ENCODE measurements at regions not wholly inside any gene's neighbourhood (a gene's known extent, or its start where the extent isn't known, plus 50 kb on each side); places are given as distances from the start of the nearest gene placed in this dataset.

- DNase-seq (ENCODE audit: low spot score) (no peak), FAIRE-seq (no peak), ATAC-seq (no peak)
- intact Hi-C loops (cut with micrococcal nuclease; ENCODE audit: unreplicated experiment) (loop anchor here (5.0 to 10.0 kb wide), 2 partner anchors 301 to 559 kb away; no protein-coding TSS in a partner anchor), in situ Hi-C loops (cut with HindIII; ENCODE audit: extremely low pct_ligation_motif_present, low pct_unique_long_range_greater_than_20kb) (no loop called here)
- Histone ChIP-seq H3K27ac (ENCODE audit: extremely low read length, insufficient read depth, low read length) (no peak overlapping the region), H3K79me2 (ENCODE audit: insufficient read depth, low read length) (no peaks in the 10 kb centered on the region), H3K27me3 (ENCODE audit: control insufficient read depth in 1 of 2, insufficient read depth in 2 of 2, low read length in 2 of 2) (no peaks in the 10 kb centered on the region; a peak in 1 of 5 replicates), H3K4me1 (ENCODE audit: insufficient read depth, low read length) (no peaks in the 10 kb centered on the region), H4K20me1 (ENCODE audit: insufficient read depth, low read length) (no peaks in the 10 kb centered on the region), H3K9ac (ENCODE audit: insufficient read depth, low read depth, low read length) (no peak overlapping the region), H3K4me2 (ENCODE audit: low read depth, low read length) (no peak overlapping the region), H2AFZ (ENCODE audit: low read length) (no peak overlapping the region), H3K9me3 (ENCODE audit: low read length) (no peaks in the 10 kb centered on the region), H3K36me3 (replicated peaks in 1 of 2; ENCODE audit: control insufficient read depth in 1 of 2, insufficient read depth in 2 of 2, low read length in 2 of 2) (no peaks in the 10 kb centered on the region), H3K4me3 (replicated peaks in 1 of 3; ENCODE audit: insufficient read depth in 1 of 3, low read depth in 2 of 3, low read length in 3 of 3) (no peak overlapping the region)
- ChIA-PET CTCF (ENCODE audit: low intra/inter-chr PET ratio, low total read pairs) (no interaction called here), POLR2A (no interaction called here)
- no peak for TF ChIP-seq FOXK2 (IDR thresholded peaks at IDR 0.05)
- no peak for TF ChIP-seq SKI (IDR thresholded peaks at IDR 0.05; ENCODE audit: partially characterized antibody)
- TF ChIP-seq STAT5B (CRISPR knock-in tag; IDR thresholded peaks at IDR 0.05) = no peak
- no peak for TF ChIP-seq ZNF761 (CRISPR knock-in tag; conservative IDR thresholded peaks at IDR 0.05)
- no peak for TF ChIP-seq ZNF75D (CRISPR knock-in tag; IDR thresholded peaks at IDR 0.05; ENCODE audit: borderline replicate concordance)
- BruUV-seq (replicated peaks) = no TSS peak
- WGBS (ENCODE audit: low lambda C conversion rate) = 50% methylated on average over 2 of the region's 2 CpGs
Observed at GRCh38 chr4:115233600-115233999, 120.2 kb upstream of the NDST4 start.

- no TSS peak for BruUV-seq (replicated peaks)
- ATAC-seq = no peak
- in situ Hi-C loops (cut with HindIII; ENCODE audit: extremely low pct_ligation_motif_present, low pct_unique_long_range_greater_than_20kb) = no loop called here
- no peak for TF ChIP-seq HNF1B (CRISPR knock-in tag; IDR thresholded peaks at IDR 0.05)
- no peak for TF ChIP-seq ZBTB34 (CRISPR knock-in tag; IDR thresholded peaks at IDR 0.05)
- TF ChIP-seq PBX3 (CRISPR knock-in tag; IDR thresholded peaks at IDR 0.05; ENCODE audit: borderline replicate concordance) = no peak
- TF ChIP-seq CBX2 (IDR thresholded peaks at IDR 0.05; ENCODE audit: low read depth, low read length) = no peak
- TF ChIP-seq CBX2 (CRISPR knock-in tag; IDR thresholded peaks at IDR 0.05; ENCODE audit: low read depth) = no peak
- TF ChIP-seq ZNF800 (CRISPR knock-in tag; IDR thresholded peaks at IDR 0.05) = no peak
- no peak for TF ChIP-seq POGZ (CRISPR knock-in tag; IDR thresholded peaks at IDR 0.05)
Observed at GRCh38 chr4:115229873-115230272, 116.5 kb upstream of the NDST4 start.

More at GRCh38 chr4:115229873-115230272, 116.5 kb upstream of the NDST4 start:
- ChIA-PET CTCF (ENCODE audit: low intra/inter-chr PET ratio, low total read pairs) (no interaction called here), POLR2A (no interaction called here)
- no peak overlapping the region for H3K4me2 ChIP-seq (ENCODE audit: low read depth, low read length)
- no peak overlapping the region for H3K27ac ChIP-seq (ENCODE audit: extremely low read length, insufficient read depth, low read length)
- H3K9me3 ChIP-seq (ENCODE audit: low read length) = no peaks in the 10 kb centered on the region
- DNase-seq (ENCODE audit: low spot score) (no peak), FAIRE-seq (no peak)
- no peak overlapping the region for H3K4me3 ChIP-seq (replicated peaks in 1 of 3; ENCODE audit: insufficient read depth in 1 of 3, low read depth in 2 of 3, low read length in 3 of 3)
- intact Hi-C loops (cut with micrococcal nuclease; ENCODE audit: unreplicated experiment) = loop anchor here (5.0 to 10.0 kb wide), 2 partner anchors 305 to 562 kb away; no protein-coding TSS in a partner anchor
- H3K27me3 ChIP-seq (ENCODE audit: control insufficient read depth in 1 of 2, insufficient read depth in 2 of 2, low read length in 2 of 2) = no peaks in the 10 kb centered on the region; a peak in 1 of 5 replicates
- H3K36me3 ChIP-seq (replicated peaks in 1 of 2; ENCODE audit: control insufficient read depth in 1 of 2, insufficient read depth in 2 of 2, low read length in 2 of 2) = no peaks in the 10 kb centered on the region
- no peaks in the 10 kb centered on the region for H3K4me1 ChIP-seq (ENCODE audit: insufficient read depth, low read length)
- H2AFZ ChIP-seq (ENCODE audit: low read length) = no peak overlapping the region
- no peak overlapping the region for H3K9ac ChIP-seq (ENCODE audit: insufficient read depth, low read depth, low read length)
- H3K79me2 ChIP-seq (ENCODE audit: insufficient read depth, low read length) = no peaks in the 10 kb centered on the region
- no peaks in the 10 kb centered on the region for H4K20me1 ChIP-seq (ENCODE audit: insufficient read depth, low read length)

All from HepG2 (cell line).